ENCODE measurements at regions not wholly inside any gene's neighbourhood (a gene's known extent, or its start where the extent isn't known, plus 50 kb on each side); places are given as distances from the start of the nearest gene placed in this dataset.

DNA sequence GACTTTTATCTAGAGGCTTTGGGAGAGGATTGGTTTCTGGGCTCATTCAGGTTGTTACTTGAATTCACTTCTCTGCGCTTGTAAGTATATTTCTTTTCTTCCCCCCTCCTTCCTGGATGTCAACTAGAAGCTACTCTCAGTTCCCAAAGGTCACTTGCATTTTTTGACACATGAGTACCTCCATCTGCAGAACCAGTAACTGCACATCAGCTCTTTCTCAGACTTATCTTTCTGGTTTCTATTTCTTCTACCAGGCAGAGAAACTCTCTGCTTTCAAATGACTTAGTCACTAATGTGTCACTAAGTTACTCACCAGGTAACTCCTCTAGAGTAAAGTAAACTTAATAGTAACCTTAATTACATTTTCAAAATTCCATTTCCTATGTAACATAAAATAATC, 773.0 kb upstream of the LUZP2 start:
- no peak overlapping the region for H2AFZ ChIP-seq (ENCODE audit: low read length)
- no peaks in the 10 kb centered on the region for H3K9me3 ChIP-seq (replicated peaks; ENCODE audit: insufficient read depth, low read length)
- H3K4me2 ChIP-seq (ENCODE audit: low read depth, low read length) = peak overlapping the region; percentile 57; the same call in 1 of the 2 replicates
- no peaks in the 10 kb centered on the region for H3K79me2 ChIP-seq (ENCODE audit: low read length)
- 0 out of 2 replicates have a peak, but pooled peaks cover 7% of the 10 kb centered on the region for H3F3A ChIP-seq (ENCODE audit: insufficient read depth, low read length)
- no peaks in the 10 kb centered on the region for H4K20me1 ChIP-seq (ENCODE audit: insufficient read depth, low read length)
- no peaks in the 10 kb centered on the region for H3K36me3 ChIP-seq (replicated peaks; ENCODE audit: insufficient read depth, low read length)
- H3K27ac ChIP-seq (ENCODE audit: low read length) = peak overlapping the region; percentile 53; the same call in 1 of the 2 replicates
- peaks cover 8% of the 10 kb centered on the region for H3K4me1 ChIP-seq (ENCODE audit: low read length)
- no peak overlapping the region for H3K4me3 ChIP-seq (ENCODE audit: low read length)
- no peaks in the 10 kb centered on the region for H3K27me3 ChIP-seq (replicated peaks; ENCODE audit: insufficient read depth, low read length)
- TF ChIP-seq EZH2phosphoT487 (IDR thresholded peaks at IDR 0.05; ENCODE audit: low read length) = no peak
- TF ChIP-seq EZH2 (optimal IDR thresholded peaks at IDR 0.05; ENCODE audit: low read depth, low read length) = no peak
- TF ChIP-seq, protein P1, sequence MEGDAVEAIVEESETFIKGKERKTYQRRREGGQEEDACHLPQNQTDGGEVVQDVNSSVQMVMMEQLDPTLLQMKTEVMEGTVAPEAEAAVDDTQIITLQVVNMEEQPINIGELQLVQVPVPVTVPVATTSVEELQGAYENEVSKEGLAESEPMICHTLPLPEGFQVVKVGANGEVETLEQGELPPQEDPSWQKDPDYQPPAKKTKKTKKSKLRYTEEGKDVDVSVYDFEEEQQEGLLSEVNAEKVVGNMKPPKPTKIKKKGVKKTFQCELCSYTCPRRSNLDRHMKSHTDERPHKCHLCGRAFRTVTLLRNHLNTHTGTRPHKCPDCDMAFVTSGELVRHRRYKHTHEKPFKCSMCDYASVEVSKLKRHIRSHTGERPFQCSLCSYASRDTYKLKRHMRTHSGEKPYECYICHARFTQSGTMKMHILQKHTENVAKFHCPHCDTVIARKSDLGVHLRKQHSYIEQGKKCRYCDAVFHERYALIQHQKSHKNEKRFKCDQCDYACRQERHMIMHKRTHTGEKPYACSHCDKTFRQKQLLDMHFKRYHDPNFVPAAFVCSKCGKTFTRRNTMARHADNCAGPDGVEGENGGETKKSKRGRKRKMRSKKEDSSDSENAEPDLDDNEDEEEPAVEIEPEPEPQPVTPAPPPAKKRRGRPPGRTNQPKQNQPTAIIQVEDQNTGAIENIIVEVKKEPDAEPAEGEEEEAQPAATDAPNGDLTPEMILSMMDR (IDR thresholded peaks at IDR 0.05; ENCODE audit: low read length) = no peak
- H3K9ac ChIP-seq (ENCODE audit: low read length) = no peak overlapping the region
- DNase-seq = peak; percentile 85
- H3K9me2 ChIP-seq (replicated peaks; ENCODE audit: insufficient read depth, low read length) = no peaks in the 10 kb centered on the region

DNA sequence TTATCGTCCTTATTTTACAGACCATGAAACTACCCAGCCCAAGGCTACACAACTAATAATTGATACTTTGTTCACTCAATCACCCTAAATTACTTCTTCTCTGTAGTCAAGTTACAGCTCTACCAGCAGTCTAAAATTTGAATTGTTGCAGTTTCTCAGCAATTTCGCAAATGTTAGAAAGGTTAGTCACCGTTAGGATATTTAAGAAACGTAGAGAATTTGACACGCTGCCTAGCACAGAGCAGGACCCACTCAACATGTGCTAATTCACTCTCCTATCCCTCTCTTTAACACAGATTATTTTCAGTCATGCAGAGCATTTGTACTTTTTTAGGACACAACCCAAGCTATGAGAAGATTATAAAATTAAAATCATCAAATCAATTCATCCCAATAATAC, 771.1 kb upstream of the LUZP2 start:
- no peaks in the 10 kb centered on the region for H3K36me3 ChIP-seq (replicated peaks; ENCODE audit: insufficient read depth, low read length)
- H3K27me3 ChIP-seq (replicated peaks; ENCODE audit: insufficient read depth, low read length) = no peaks in the 10 kb centered on the region
- no peak overlapping the region for H3K4me2 ChIP-seq (ENCODE audit: low read depth, low read length)
- no peaks in the 10 kb centered on the region for H3K9me3 ChIP-seq (replicated peaks; ENCODE audit: insufficient read depth, low read length)
- H2AFZ ChIP-seq (ENCODE audit: low read length) = no peak overlapping the region
- H3K4me3 ChIP-seq (ENCODE audit: low read length) = no peak overlapping the region
- peaks cover 8% of the 10 kb centered on the region for H3K4me1 ChIP-seq (ENCODE audit: low read length)
- H3K9ac ChIP-seq (ENCODE audit: low read length) = no peak overlapping the region
- 0 out of 2 replicates have a peak, but pooled peaks cover 7% of the 10 kb centered on the region for H3F3A ChIP-seq (ENCODE audit: insufficient read depth, low read length)
- H3K79me2 ChIP-seq (ENCODE audit: low read length) = no peaks in the 10 kb centered on the region
- DNase-seq = no peak
- H3K27ac ChIP-seq (ENCODE audit: low read length) = no peak overlapping the region
- TF ChIP-seq EZH2phosphoT487 (IDR thresholded peaks at IDR 0.05; ENCODE audit: low read length) = no peak
- TF ChIP-seq, protein P1 (IDR thresholded peaks at IDR 0.05; ENCODE audit: low read length) = no peak
- no peak for TF ChIP-seq EZH2 (optimal IDR thresholded peaks at IDR 0.05; ENCODE audit: low read depth, low read length)
- no peaks in the 10 kb centered on the region for H4K20me1 ChIP-seq (ENCODE audit: insufficient read depth, low read length)
- no peaks in the 10 kb centered on the region for H3K9me2 ChIP-seq (replicated peaks; ENCODE audit: insufficient read depth, low read length)

DNA sequence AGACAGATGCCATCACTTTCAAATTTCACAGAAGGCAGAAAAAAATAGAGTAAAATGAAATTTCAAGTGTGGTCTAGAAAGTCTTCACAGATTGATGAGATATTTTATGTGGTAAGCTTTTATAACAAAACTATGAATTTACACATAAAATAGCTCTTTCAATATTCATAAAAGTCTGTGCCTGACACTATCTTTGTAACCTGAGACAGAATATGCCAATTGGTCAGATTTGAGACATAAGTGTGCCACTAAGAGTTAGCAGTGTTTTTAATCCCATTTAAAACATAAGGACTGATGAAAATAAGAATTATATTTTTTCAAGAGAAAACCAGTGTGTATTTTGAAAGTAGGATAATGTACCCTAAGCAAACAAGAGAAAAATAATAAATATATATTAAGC, 769.5 kb upstream of the LUZP2 start:
- H3K79me2 ChIP-seq (ENCODE audit: low read length) = no peaks in the 10 kb centered on the region
- H3K4me3 ChIP-seq (ENCODE audit: low read length) = no peak overlapping the region

More for the DNA sequence above, 769.5 kb upstream of the LUZP2 start:
- H2AFZ ChIP-seq (ENCODE audit: low read length) = no peak overlapping the region
- H3K4me1 ChIP-seq (ENCODE audit: low read length) = peaks cover 8% of the 10 kb centered on the region
- TF ChIP-seq EZH2 (optimal IDR thresholded peaks at IDR 0.05; ENCODE audit: low read depth, low read length) = no peak
- TF ChIP-seq EZH2phosphoT487 (IDR thresholded peaks at IDR 0.05; ENCODE audit: low read length) = no peak
- TF ChIP-seq, protein P1 (IDR thresholded peaks at IDR 0.05; ENCODE audit: low read length) = no peak
- no peaks in the 10 kb centered on the region for H3K36me3 ChIP-seq (replicated peaks; ENCODE audit: insufficient read depth, low read length)
- H3K9ac ChIP-seq (ENCODE audit: low read length) = no peak overlapping the region
- no peak for DNase-seq
- no peaks in the 10 kb centered on the region for H3K9me2 ChIP-seq (replicated peaks; ENCODE audit: insufficient read depth, low read length)
- H3K27me3 ChIP-seq (replicated peaks; ENCODE audit: insufficient read depth, low read length) = no peaks in the 10 kb centered on the region
- no peak overlapping the region for H3K4me2 ChIP-seq (ENCODE audit: low read depth, low read length)
- no peaks in the 10 kb centered on the region for H3K9me3 ChIP-seq (replicated peaks; ENCODE audit: insufficient read depth, low read length)
- H4K20me1 ChIP-seq (ENCODE audit: insufficient read depth, low read length) = no peaks in the 10 kb centered on the region
- H3F3A ChIP-seq (ENCODE audit: insufficient read depth, low read length) = 0 out of 2 replicates have a peak, but pooled peaks cover 7% of the 10 kb centered on the region
- no peak overlapping the region for H3K27ac ChIP-seq (ENCODE audit: low read length)

Measured in MM.1S (cell line).